ENCODE measurements at regions not wholly inside any gene's neighbourhood (a gene's known extent, or its start where the extent isn't known, plus 50 kb on each side); places are given as distances from the start of the nearest gene placed in this dataset.

- Mint-ChIP-seq H3K4me1 (ENCODE audit: low read depth) (no peaks in the 10 kb centered on the region), H3K36me3 (ENCODE audit: low read depth) (peaks cover 9% of the 10 kb centered on the region; the same call in 1 of the 2 replicates), H3K9me3 (peaks cover 56% of the 10 kb centered on the region), H3K4me3 (no peak overlapping the region), H3K27me3 (ENCODE audit: insufficient read depth) (no peaks in the 10 kb centered on the region), H3K27ac (no peak overlapping the region)
- no peak for TF ChIP-seq CTCF (IDR thresholded peaks at IDR 0.05)
- no peak for DNase-seq
Observed at GRCh38 chr3:976006-976405, 116.8 kb upstream of the CNTN6 start.

GRCh38 chr3:981156-981555 is 111.7 kb upstream of the CNTN6 start:
- H3K36me3 Mint-ChIP-seq (ENCODE audit: low read depth) = peaks cover 12% of the 10 kb centered on the region; the same call in 1 of the 2 replicates

GRCh38 chr3:988785-989184 is 104.0 kb upstream of the CNTN6 start:
- Mint-ChIP-seq H3K4me1 (ENCODE audit: low read depth) (no peaks in the 10 kb centered on the region), H3K36me3 (ENCODE audit: low read depth) (peaks cover 4% of the 10 kb centered on the region; the same call in 1 of the 2 replicates), H3K9me3 (peaks cover 65% of the 10 kb centered on the region), H3K27ac (no peak overlapping the region), H3K27me3 (ENCODE audit: insufficient read depth) (no peaks in the 10 kb centered on the region), H3K4me3 (no peak overlapping the region)
- DNase-seq = no peak
- no peak for TF ChIP-seq CTCF (IDR thresholded peaks at IDR 0.05)

More at GRCh38 chr3:981156-981555, 111.7 kb upstream of the CNTN6 start:
- Mint-ChIP-seq H3K9me3 (peaks cover 47% of the 10 kb centered on the region), H3K27ac (no peak overlapping the region), H3K4me3 (no peak overlapping the region), H3K27me3 (ENCODE audit: insufficient read depth) (no peaks in the 10 kb centered on the region), H3K4me1 (ENCODE audit: low read depth) (no peaks in the 10 kb centered on the region)
- no peak for DNase-seq
- TF ChIP-seq CTCF (IDR thresholded peaks at IDR 0.05) = no peak

GRCh38 chr3:992871-993270 is 100.0 kb upstream of the CNTN6 start:
- Mint-ChIP-seq H3K4me3 (no peak overlapping the region), H3K27ac (no peak overlapping the region), H3K4me1 (ENCODE audit: low read depth) (no peaks in the 10 kb centered on the region), H3K27me3 (ENCODE audit: insufficient read depth) (no peaks in the 10 kb centered on the region), H3K9me3 (peaks cover 48% of the 10 kb centered on the region), H3K36me3 (ENCODE audit: low read depth) (peaks cover 4% of the 10 kb centered on the region; the same call in 1 of the 2 replicates)
- TF ChIP-seq CTCF (IDR thresholded peaks at IDR 0.05) = no peak
- no peak for DNase-seq

- no peaks in the 10 kb centered on the region for H3K36me3 Mint-ChIP-seq (ENCODE audit: low read depth)
- H3K9me3 Mint-ChIP-seq = peaks cover 28% of the 10 kb centered on the region; the same call in 1 of the 2 replicates
- no peaks in the 10 kb centered on the region for H3K27me3 Mint-ChIP-seq (ENCODE audit: insufficient read depth)
- DNase-seq = no peak
- TF ChIP-seq CTCF (IDR thresholded peaks at IDR 0.05) = no peak
- H3K27ac Mint-ChIP-seq = no peak overlapping the region
- no peak overlapping the region for H3K4me3 Mint-ChIP-seq
- no peaks in the 10 kb centered on the region for H3K4me1 Mint-ChIP-seq (ENCODE audit: low read depth)
Observed at GRCh38 chr3:1002010-1002409, 90.8 kb upstream of the CNTN6 start.

GRCh38 chr3:1007866-1008265 is 85.0 kb upstream of the CNTN6 start:
- H3K27ac Mint-ChIP-seq = no peak overlapping the region
- H3K4me1 Mint-ChIP-seq (ENCODE audit: low read depth) = no peaks in the 10 kb centered on the region
- no peaks in the 10 kb centered on the region for H3K36me3 Mint-ChIP-seq (ENCODE audit: low read depth)
- DNase-seq = no peak
- peaks cover 25% of the 10 kb centered on the region for H3K9me3 Mint-ChIP-seq
- no peak for TF ChIP-seq CTCF (IDR thresholded peaks at IDR 0.05)
- no peaks in the 10 kb centered on the region for H3K27me3 Mint-ChIP-seq (ENCODE audit: insufficient read depth)
- no peak overlapping the region for H3K4me3 Mint-ChIP-seq

All from HFFc6 (cell line).